HL-60 (cell line): ENCODE measurements at regions not wholly inside any gene's neighbourhood (a gene's known extent, or its start where the extent isn't known, plus 50 kb on each side); places are given as distances from the start of the nearest gene placed in this dataset.
"Not testable (repeated sequence)": the region's sequence is repeated elsewhere in the genome, so short reads cannot be mapped to it uniquely, and the experiment has no call there.

Source experiments
- DNase-seq, 2 experiments: peaks; one replicate each; pipeline ENCODE4 v3.0.0-alpha.2; 2010 to 2020; ENCODE audit warnings: low read depth in 1 of 2, low spot score in 1 of 2
- H3K27ac ChIP-seq: fragments of 250-450 bp; sonication (Bioruptor Pico); replicated peaks from 2 replicates; pipeline ENCODE4 v1.5.1; 2020; ENCODE audit warnings: mild to moderate bottlenecking, moderate library complexity
- H3K27me3 ChIP-seq: fragments of 250-450 bp; sonication (Bioruptor Pico); 2 replicates; pipeline ENCODE4 v1.5.1; 2021; ENCODE audit warnings: mild to moderate bottlenecking, moderate library complexity; ENCODE audit not compliant: insufficient read depth, poor library complexity, severe bottlenecking
- H3K4me3 ChIP-seq: replicated peaks from 2 replicates; pipeline ENCODE4 v1.5.1; 2011; ENCODE audit warnings: mild to moderate bottlenecking, control low read depth, low read length; ENCODE audit not compliant: insufficient read depth
- GABPA ChIP-seq: IDR thresholded peaks from 2 replicates; pipeline ENCODE4 v1.6.1; 2012; ENCODE audit warnings: low read depth
- POLR2AphosphoS5 ChIP-seq: IDR thresholded peaks from 2 replicates; pipeline ENCODE4 v1.6.1; 2012; ENCODE audit warnings: low read depth
- REST ChIP-seq: IDR thresholded peaks from 2 replicates; pipeline ENCODE4 v1.6.1; 2012; ENCODE audit warnings: low read depth; ENCODE audit not compliant: insufficient replicate concordance
- SPI1 ChIP-seq: IDR thresholded peaks from 2 replicates; pipeline ENCODE4 v1.6.1; 2012; ENCODE audit warnings: low read depth, mild to moderate bottlenecking, borderline replicate concordance
- TF ChIP-seq, protein P1 (sequence below): IDR thresholded peaks from one replicate; pipeline ENCODE4 v1.5.1; 2011; ENCODE audit warnings: low read length, control low read depth, inconsistent platforms; ENCODE audit not compliant: insufficient read depth

- Histone ChIP-seq H3K4me3 (no peak overlapping the region), H3K27me3 (no peaks in the 10 kb centered on the region), H3K27ac (no peak overlapping the region)
- TF ChIP-seq GABPA: no peak
- no peak for TF ChIP-seq POLR2AphosphoS5
- DNase-seq: no peak
Measured at GRCh38 chr22:22697377-22698117, 53.1 kb downstream of the GGTLC2 start.

DNA sequence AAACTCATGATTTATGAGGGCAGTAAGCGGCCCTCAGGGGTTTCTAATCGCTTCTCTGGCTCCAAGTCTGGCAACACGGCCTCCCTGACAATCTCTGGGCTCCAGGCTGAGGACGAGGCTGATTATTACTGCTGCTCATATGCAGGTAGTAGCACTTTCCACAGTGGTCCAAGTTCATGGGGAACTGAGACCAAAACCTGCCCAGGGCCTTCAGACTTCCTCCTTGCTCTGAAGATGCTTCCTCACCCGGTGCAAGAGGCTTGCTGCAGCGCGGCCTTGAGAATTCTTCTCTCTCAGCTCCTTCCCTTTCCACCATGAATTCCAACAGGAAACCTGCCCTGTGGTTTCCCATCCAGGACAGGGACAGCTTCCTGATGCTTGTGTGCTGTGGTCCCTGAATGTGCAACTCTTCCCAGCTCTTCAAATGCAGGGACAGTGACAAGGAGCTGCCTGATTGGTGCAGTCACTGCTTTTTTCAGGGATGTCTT, 53.9 kb downstream of the GGTLC2 start:
- no peak for DNase-seq
- H3K27me3 ChIP-seq: no peaks in the 10 kb centered on the region
- H3K27ac ChIP-seq: no peak overlapping the region
- TF ChIP-seq REST: no peak
- TF ChIP-seq SPI1: no peak
- TF ChIP-seq GABPA: no peak
- TF ChIP-seq, protein P1, sequence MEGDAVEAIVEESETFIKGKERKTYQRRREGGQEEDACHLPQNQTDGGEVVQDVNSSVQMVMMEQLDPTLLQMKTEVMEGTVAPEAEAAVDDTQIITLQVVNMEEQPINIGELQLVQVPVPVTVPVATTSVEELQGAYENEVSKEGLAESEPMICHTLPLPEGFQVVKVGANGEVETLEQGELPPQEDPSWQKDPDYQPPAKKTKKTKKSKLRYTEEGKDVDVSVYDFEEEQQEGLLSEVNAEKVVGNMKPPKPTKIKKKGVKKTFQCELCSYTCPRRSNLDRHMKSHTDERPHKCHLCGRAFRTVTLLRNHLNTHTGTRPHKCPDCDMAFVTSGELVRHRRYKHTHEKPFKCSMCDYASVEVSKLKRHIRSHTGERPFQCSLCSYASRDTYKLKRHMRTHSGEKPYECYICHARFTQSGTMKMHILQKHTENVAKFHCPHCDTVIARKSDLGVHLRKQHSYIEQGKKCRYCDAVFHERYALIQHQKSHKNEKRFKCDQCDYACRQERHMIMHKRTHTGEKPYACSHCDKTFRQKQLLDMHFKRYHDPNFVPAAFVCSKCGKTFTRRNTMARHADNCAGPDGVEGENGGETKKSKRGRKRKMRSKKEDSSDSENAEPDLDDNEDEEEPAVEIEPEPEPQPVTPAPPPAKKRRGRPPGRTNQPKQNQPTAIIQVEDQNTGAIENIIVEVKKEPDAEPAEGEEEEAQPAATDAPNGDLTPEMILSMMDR: no peak
- no peak for TF ChIP-seq POLR2AphosphoS5
- no peak overlapping the region for H3K4me3 ChIP-seq

DNA sequence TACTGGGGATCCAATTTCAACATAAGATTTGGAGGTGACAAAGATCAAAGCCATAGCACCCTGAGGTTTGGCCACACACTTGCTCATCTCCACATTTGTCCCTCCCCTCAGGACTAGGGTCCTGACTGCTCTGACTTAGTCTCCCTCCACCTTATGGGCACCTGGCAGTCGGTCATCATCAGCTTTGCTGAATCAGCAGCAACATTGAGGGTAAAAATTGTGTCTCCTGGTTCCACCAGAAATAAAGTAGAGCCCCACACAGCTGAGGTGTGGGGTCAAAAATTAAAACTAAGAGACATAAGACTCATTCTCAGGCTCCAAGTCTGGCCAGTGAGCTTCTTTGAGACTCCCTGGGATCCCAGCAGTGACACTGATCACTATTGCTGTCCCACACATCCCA, 56.2 kb downstream of the GGTLC2 start:
- no peak overlapping the region for H3K27ac ChIP-seq
- no peak for DNase-seq
- H3K4me3 ChIP-seq: no peak overlapping the region
- H3K27me3 ChIP-seq: no peaks in the 10 kb centered on the region
- TF ChIP-seq GABPA: no peak
- TF ChIP-seq, protein P1: no peak
- no peak for TF ChIP-seq POLR2AphosphoS5
- TF ChIP-seq REST: no peak
- no peak for TF ChIP-seq SPI1

GRCh38 chr22:22701557-22701956, 57.1 kb downstream of the GGTLC2 start:
- H3K27ac ChIP-seq, H3K27me3 ChIP-seq, H3K4me3 ChIP-seq, DNase-seq: not testable (repeated sequence)
